ENCODE measurements at regions not wholly inside any gene's neighbourhood (a gene's known extent, or its start where the extent isn't known, plus 50 kb on each side); places are given as distances from the start of the nearest gene placed in this dataset.
"Not testable (repeated sequence)": the region's sequence is repeated elsewhere in the genome, so short reads cannot be mapped to it uniquely, and the experiment has no call there.

DNA sequence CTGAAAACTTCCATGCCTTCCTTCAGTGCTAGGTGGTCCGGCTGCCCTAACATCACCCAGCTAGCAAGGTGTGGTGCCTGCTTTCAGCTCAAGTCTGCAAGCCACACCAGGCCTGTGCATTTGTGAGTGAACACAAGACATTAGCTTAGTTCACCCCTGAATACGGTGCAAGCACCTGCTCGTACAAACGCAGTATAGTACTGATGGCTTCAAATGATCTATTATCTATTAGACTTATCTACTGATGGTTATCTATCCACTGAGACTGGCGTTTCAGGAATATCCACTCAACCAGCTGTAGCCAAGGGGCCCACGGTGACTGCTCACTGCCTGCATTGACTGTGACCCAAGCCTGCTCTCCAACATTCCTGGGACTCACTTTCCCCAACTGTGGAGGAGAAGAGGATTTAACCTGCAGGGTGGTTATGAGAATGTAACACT, 155.9 kb downstream of the SHOX start:
- DNase-seq = no peak

DNA sequence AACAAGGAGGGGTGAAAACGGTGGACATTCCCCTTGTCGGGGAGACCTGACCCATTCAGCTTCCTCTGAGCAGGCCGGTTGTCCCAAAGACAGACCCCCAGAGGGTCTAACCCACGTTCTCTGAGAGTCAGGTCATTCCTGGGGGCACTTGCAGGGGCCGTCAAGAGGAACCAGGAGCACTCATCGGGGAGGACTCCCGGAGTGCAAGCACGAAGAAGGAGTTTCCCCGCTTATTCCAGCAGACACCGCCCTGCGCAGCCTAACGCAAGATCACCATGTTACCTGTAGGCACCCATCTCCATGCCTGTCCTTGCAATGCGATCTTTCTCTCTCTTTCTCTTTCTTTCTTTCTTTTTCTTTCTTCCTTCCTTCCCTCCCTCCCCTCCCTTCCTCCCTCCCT, 154.2 kb downstream of the SHOX start:
- DNase-seq = no peak

DNA sequence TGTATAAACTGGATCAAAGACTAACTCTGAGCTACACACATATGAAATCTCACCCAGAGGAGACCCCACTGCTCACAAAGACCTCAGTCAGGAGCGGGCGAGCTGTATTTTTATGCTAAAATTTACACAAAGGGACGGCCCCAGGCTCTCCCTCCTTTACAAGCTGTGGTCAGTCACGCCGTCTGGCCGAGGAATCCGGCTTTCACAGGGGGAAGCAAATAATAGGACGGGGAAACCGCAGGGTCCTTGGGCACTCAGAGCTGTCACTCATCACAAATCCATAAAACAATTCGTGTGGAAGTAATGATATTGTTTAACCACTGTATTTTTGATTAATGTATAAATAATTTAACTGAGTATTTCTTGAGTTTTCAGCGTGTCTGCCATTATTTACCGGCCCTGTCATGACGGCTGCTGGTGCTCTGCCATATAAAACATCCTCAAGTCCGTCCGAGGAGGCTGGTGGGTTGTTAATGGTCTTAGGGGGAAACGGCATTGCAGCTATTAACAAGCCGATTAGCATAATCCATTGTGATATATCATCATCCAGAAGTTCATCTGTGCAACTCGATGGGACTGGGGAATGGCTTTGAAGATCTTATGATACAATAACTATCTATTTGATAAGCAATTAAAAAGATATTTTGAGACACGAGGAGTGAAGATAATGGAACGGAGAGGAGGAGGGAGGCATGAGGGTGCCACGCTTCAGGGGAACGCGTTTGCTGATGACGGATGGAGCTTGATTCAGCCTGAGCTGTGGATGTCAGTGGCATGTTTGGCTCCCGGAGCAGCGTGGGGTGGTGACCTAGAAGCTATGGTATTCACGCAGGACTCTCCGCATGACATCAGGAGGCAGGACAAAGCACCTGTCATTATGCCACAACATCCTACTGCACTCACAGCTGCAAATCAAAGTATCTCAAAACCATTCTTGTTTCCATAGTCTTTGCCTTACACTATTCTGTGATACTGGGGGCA, 150.9 kb downstream of the SHOX start:
- no peak for DNase-seq

DNA sequence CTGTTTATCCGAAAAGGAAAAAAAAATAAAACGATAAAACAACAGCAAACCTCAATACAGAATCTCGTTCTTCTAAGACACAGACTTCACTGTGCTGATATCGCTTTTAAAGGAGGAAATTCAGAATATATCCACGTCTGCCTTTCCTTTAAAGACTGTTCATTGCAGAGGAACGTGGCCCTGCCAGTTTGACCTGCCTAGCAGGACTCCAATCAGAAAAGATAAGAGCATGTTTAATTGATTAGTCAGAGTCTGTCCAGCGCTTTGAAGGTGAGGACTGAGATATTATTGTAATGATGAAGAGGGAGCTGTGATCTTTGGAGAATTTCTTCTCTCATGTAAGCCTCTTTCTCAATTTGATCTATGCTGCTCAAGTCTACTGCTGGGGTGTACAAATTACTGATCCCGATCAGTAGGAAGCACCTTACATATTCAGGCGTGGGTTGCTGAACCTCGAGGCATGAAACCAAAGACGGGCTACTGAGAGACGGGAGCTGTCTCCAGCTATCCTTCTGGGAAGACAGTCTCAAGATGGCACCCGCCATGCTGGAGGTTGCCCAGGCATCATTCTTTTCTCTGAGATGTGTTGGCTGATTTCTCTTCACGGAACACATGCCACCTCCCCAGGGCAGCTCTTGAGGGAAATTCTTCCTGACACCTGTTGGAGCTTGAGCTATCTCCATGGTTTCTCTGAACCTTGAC, 146.1 kb downstream of the SHOX start:
- no peak for DNase-seq

DNA sequence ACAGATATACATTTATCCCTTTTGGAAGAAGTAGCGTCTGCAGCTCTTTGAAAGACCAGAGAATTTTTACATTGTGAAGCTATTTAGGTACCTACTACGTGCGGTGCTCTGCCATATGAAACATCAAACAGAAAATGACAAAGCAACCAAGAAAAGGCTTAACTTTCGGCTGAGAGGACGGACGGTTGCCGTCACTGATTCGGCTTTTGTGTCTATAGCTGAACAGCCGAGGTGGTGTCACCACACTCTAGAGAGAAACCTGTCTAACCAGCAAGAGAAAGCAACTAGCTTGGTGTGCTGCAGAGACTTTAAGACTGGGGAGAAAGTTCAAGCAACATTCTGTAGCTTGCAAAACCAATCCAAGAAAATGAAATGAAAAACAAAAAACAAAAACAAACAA, 145.5 kb downstream of the SHOX start:
- DNase-seq = no peak

DNA sequence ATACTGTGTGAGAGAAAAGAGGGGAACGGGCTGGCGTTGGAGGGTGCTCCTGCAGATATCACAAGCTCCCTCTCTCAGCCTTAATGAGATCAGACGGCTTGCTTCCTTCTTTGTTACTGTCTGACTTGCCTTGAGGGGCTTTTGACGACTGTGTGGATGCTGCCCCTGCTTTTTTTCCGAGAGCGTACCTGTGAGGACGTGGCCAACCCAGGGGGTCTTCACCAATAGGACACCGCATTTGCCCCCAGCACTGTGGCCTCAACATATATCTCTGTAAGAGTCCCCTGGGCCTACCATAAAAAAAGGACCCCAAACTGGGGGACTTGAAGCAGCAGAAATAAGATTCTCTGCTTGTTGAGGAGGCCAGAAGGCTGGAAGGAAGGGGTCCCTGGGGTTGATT, 143.9 kb downstream of the SHOX start:
- DNase-seq = no peak

DNA sequence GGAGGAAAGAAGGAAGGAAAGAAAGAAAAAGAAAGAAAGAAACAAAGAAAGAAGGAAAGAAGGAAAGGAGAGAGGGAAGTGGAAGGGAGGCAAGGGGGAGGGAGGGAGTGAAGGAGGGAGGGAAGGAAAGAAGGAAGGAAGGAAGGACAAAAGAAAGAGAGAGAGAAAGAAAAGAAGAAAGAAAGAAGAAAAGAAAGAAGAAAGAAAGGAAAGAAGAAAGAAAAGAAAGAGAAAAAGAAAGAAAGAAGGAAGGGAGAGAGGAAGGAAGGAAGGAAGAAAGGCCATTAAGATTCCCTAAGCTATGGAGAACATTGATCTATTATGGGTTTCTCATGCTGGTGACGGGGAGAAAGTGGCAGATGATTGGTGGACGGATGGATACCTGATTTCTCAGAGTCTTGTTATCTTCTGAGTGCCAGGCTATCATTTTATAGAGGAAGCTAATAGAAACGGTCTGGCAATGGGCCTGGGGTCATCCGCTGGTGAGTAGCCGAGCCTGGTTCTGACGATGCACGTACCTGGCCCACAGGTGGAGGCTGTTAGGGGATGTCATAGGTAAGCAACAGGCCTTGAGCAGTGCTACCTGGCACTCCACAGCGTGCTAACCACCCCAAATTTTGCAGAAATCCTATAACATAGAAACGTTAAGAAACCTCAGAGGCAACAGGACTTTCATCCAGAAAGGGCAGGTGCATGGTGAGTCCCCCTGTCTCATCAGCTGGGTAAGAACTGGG, 142.9 kb downstream of the SHOX start:
- no peak for DNase-seq

DNA sequence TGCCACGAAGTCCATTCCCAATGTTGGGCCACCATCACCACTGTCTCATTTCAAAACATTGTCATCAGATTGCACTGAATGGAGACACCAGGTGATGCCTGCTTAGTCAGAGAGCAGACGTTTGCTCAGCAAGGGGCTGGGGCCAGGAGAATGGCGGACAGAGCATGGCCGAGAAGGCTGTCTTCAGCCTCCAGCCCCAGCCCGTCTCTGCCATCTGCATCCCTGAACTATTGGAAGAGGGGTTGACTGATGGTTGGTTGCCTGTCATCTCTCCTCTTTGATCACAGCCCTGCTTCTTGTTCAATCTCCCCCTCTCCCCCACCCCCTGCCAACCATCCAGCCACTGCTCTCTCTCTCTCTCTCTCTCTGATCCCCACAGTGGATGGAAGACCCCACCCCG, 140.9 kb downstream of the SHOX start:
- DNase-seq = no peak

DNA sequence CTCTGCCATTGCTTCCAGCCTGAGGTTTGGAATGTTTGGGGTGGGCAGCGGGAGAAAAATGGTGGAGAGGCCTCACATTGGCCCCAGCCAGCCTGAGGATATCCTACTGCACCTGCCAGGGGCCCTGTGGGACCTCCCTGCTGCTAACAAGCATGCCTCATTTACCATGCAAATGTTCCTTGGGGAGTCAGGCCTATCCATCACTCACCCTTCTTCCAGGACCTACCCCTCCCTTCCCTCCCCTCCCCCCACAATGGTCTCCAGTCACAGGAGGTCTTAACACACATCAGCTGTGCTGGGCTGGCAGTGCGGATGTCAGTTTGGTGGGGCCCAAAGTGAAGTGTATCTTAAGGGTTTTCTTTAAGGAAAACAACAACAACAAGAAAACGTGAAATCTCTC, 139.2 kb downstream of the SHOX start:
- no peak for DNase-seq

DNA sequence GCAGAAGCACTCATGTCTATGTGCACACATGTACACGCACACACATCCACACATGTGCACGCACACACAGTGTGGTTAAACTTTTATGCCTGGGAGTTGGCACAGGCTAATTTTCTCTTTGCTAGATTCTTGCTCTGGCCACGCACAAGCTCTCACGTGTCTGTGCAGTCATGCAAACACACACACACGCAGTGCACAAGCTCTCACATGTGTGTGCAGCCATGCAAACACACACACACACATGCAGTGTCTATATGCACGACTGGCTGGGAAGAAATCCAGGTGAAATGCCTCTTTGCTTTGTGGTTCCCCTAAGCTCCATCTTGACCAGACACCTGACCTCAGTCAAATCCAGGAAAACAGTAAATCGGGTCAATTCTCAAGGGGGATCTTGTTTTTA, 138.0 kb downstream of the SHOX start:
- no peak for DNase-seq

DNA sequence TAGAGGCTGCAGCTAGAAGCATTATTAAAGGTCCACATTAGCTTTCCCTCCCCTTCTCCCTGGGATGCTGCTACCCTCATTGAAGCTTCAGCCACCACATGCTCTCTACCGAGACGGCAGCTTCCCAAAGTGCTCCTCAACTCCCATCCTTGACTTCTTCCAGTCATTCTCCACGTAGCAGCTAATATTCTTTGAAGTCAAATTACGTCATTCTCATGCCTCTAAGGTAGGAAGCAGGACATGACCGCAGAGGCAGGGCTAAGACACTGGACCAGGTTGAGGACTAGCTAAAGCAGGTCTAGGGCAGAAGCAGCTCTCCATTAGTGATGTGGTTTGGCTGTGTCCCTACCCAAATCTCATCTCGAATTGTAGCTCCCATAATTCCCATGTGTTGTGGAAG, 128.3 kb downstream of the SHOX start:
- no peak for DNase-seq

DNA sequence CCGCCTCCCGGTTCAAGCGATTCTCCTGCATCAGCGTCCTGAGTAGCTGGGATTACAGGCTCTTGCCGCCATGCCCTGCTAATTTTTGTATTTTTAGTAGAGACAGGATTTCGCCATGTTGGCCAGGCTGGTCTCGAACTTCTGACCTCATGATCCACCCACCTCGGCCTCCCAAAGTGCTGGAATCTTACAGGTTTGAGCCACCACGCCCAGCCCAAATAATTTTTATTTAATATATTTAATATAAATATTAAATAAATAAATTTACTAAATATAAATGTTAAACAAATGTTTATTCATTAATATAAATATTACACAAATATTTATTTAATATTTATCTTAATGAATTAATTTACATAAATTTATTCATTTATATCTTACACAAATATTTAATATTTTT, 120.2 kb downstream of the SHOX start:
- DNase-seq = no peak

DNA sequence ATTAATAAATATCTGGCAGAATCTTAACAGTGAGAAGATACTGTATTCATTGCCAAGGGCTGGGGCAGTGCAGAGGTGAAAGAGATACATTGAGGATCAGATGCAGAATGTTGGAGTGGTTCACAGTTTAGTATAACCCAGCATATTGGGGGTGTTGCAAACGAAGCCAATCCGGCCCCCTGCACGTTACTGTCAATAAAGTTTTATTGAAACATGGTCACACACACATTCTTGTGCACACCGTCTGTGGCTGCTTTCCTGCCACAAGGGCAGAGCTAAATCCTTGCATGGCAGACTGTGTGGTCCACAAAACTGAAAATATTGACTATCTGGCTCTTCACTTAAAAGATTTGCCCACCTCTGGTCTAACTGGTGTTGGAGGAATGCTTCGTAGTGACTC, 119.7 kb downstream of the SHOX start:
- DNase-seq = no peak

DNA sequence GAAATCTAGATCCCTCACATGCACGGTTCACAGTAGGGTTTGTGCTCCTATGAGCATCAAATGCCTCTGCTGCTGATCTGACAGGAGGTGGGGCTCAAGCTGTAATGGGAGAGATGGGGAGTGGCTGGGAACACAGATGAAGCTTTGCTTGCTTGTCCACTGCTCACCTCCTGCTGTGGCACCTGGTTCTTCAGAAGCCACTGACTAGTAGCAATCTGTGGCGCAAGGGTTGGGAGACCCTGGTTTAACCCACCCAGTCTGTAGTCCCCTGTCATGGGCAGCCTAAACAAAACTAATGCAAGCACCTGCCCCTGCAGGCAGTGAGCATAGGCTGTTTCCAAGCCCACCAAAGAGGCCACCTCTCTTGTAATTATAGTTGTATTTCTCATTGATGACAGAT, 116.6 kb downstream of the SHOX start:
- no peak for DNase-seq

DNA sequence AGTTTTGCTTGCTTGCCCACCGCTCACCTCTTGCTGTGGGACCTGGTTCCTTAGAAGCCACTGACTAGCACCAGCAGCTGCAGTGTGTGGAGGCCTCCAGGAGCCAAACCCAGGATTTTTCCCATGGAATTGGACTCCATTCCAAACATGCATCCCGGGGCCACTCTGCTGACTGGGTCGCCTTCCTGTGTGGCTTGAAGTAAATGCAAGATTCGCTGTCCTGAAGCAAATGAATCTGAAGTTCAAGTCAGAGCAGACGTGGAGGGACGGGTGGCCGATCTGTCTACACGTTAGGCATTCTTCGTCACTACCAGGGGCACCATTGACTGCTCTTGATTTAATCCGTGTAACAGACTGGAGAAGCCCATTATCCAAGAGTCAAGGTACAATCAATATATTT, 109.0 kb downstream of the SHOX start:
- DNase-seq = no peak

DNA sequence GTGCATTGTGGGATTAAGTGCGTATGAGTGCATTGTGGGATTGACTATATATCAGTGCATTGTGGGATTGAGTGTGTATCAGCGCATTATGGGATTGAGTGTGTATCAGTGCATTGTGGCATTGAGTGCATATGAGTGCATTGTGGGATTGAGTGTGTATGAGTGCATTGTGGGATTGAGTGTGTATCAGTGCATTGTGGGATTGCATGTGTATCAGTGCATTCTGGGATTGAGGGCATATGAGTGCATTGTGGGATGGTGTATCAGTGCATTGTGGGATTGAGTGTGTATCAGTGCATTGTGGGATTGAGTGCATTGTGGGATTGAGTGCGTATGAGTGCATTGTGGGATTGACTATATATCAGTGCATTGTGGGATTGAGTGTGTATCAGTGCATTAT, 106.4 kb downstream of the SHOX start:
- not testable (repeated sequence) for DNase-seq

DNA sequence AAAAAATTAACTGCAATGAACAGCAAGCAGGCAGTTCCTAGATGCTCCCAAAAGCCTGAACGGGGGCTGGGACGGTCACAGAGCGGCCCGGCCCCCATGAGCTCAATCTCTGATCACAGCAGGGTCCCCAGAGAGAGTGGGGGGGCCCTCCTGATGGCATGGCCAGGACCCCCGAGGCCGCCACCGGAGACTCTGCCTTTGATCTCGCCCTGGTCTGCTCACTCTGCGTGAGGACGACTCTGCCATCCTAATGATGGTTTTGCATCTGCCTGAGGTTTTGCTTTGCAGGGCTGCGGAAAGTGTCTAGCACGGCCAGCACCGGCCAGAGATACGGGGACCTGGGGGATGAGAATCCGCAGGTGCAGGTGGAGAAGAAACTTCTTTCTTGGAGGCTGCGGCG, 103.8 kb downstream of the SHOX start:
- DNase-seq = no peak

DNA sequence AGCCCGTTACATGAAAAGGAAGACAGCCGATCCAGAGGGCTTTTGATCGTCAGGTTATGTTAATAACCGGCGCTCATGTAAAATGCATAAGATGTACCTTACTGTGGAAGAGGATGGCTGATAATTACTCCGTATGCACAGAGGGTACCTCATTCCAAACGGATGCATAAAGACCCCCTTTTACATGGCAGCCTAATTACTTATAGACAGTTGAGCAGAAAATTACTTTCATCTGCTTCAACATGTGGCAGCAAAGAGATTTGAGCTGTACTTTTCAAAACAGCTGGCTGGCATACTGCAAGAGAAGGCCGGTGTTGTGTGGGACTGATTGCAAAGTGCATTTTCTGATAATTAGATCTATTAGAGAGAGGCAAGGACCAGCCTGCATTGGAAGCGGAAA, 103.4 kb downstream of the SHOX start:
- DNase-seq = no peak

DNA sequence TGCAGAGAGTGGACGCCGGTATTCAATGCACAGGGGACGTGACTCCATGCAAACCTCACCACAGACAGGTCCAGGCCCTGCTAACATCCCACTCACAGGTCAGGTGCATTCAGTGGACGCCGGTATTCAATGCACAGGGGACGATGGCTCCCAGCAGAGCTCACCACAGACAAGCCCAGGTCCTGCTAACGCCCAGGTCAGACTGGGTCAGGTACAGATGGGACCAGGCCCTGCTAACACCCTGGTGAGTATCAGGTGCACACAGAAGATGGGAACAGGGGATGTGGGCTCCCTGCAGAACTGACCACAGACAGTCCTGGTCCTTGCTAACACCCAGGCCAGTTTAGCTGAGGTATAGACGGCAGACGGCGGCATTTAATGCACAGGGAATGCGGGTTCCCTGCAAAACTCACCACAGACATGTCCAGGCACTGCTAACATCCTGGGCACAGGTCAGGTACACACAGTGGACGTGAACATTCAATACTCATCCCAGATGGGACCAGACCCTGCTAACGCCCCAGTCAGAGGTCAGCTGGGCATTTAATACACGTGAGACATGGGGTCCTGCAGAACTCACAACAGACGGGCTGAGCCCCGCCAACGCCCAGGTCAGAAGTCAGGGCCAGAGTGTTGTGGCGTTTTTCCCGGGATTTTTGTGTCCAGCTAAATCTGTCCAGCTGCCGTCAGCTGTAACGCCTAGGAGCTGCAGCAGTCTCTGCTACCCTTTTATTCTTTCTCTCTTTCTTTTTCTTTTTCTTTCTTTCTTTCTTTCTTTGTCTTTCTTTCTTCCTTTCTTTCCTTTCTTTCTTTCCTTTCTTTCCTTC, 99.2 kb downstream of the SHOX start:
- DNase-seq = no peak

DNA sequence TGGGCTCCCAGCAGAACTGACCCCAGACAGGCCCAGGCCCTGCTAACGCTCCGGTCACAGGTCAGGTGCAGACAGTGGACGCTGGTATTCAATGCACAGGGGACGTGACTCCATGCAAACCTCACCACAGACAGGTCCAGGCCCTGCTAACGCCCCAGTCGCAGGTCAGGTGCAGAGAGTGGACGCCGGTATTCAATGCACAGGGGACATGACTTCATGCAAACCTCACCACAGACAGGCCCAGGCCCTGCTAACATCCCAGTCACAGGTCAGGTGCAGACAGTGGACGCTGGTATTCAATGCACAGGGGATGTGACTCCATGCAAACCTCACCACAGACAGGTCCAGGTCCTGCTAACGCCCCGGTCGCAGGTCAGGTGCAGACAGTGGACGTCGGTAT, 98.5 kb downstream of the SHOX start:
- DNase-seq = not testable (repeated sequence)

DNA sequence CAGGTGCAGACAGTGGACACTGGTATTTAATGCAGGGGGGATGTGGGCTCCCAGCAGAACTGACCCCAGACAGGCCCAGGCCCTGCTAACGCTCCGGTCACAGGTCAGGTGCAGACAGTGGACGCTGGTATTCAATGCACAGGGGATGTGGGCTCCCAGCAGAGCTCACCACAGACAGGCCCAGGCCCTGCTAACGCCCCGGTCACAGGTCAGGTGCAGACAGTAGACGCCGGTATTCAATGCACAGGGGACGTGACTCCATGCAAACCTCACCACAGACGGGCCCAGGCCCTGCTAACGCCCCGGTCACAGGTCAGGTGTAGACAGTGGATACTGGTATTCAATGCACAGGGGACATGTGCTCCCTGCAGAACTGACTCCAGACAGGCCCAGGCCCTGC, 98.0 kb downstream of the SHOX start:
- DNase-seq = not testable (repeated sequence)

DNA sequence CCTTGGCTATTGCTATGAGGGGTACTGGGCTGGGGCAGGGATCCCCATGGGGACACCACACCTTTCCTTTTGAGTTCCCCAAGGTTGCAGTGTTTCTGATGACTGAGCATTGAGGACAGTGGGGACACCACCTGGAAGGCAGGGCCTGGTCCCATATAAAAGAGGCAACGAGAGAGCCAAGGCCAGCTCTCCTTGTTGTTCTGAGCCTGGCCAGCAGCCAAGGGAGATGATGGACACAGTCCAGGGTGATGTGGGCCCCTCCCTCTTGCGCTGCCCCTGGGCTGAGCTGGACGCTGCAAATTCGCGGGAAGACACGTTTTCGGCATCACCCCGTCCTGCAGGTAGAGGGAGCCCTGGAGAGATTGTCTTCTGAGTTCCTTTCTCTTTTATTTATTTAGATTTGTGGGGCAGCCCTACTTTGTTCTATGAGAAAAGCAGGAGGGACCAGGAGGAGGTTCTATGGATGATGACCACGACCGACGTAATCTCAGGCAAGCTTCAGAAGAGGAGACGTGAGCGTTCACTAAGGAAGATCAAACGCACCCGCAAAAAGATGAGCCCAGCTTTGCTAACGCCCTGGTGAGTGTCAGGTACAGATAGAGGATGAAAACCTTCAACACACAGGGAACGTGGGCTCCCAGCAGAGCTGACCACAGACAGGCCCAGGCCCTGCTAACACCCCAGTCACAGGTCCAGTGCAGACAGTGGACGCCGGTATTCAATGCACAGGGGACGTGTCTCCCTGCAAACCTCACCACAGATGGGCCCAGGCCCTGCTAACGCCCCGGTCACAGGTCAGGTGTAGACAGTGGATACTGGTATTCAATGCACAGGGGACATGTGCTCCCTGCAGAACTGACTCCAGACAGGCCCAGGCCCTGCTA, 97.4 kb downstream of the SHOX start:
- no peak for DNase-seq

Data from activated CD4-positive, alpha-beta T cell treated with anti-CD3 and anti-CD28 coated beads, Interleukin-2, amount 50 U/mL, for 4 hours (primary cell).